Embryonic facial prominence (tissue), 1 donor: ENCODE measurements at regions not wholly inside any gene's neighbourhood (a gene's known extent, or its start where the extent isn't known, plus 50 kb on each side); places are given as distances from the start of the nearest gene placed in this dataset.

ENCODE experiments used
- DNase-seq: peaks from one replicate; pipeline ENCODE4 v3.0.0-alpha.2; 2016; ENCODE audit errors: extremely low spot score

GRCh38 chr15:52879904-52880303 lies 89.8 kb upstream of the ONECUT1 start:
- DNase-seq: no peak

- DNase-seq: no peak
Measured at GRCh38 chr15:52879145-52879544, 89.0 kb upstream of the ONECUT1 start.

GRCh38 chr15:52876991-52877663 lies 87.0 kb upstream of the ONECUT1 start:
- no peak for DNase-seq

- no peak for DNase-seq
Measured at GRCh38 chr15:52872036-52872818, 82.1 kb upstream of the ONECUT1 start.

GRCh38 chr15:52870015-52870414 lies 79.9 kb upstream of the ONECUT1 start:
- no peak for DNase-seq

- no peak for DNase-seq
Measured at GRCh38 chr15:52866698-52867097, 76.6 kb upstream of the ONECUT1 start.

GRCh38 chr15:52862677-52863076 lies 72.5 kb upstream of the ONECUT1 start:
- no peak for DNase-seq

GRCh38 chr15:52858782-52859176 lies 68.6 kb upstream of the ONECUT1 start:
- DNase-seq: no peak

- DNase-seq: no peak
Measured at GRCh38 chr15:52857937-52858781, 68.0 kb upstream of the ONECUT1 start.

- no peak for DNase-seq
Measured at GRCh38 chr15:52857471-52857870, 67.3 kb upstream of the ONECUT1 start.

GRCh38 chr15:52856286-52856685 lies 66.2 kb upstream of the ONECUT1 start:
- no peak for DNase-seq

GRCh38 chr15:52855157-52855556 lies 65.0 kb upstream of the ONECUT1 start:
- DNase-seq: no peak

- no peak for DNase-seq
Measured at GRCh38 chr15:52844823-52845222, 54.7 kb upstream of the ONECUT1 start.
